Activated T-cell treated with anti-CD3 and anti-CD28 coated beads, Interleukin-2, amount 50 U/mL, for 72 hours (primary cell): ENCODE measurements at regions not wholly inside any gene's neighbourhood (a gene's known extent, or its start where the extent isn't known, plus 50 kb on each side); places are given as distances from the start of the nearest gene placed in this dataset.
A peak's percentile ranks its signal among the peaks of the same experiment; 100 is the strongest.

Source experiments
- ATAC-seq, 2 donors: fragments of 150-1000 bp; cut with Tn5 transposase; replicated peaks in 1 of 2; 2 replicates each; pipeline ENCODE4 v1.10.0; 2021; ENCODE audit warnings: moderate library complexity in 2 of 2, mild to moderate bottlenecking in 1 of 2
- DNase-seq, 2 donors: peaks; one replicate each; pipeline ENCODE4 v3.0.0; 2021 to 2022; ENCODE audit warnings: mixed read lengths in 1 of 2
- H3K27ac Mint-ChIP-seq: one replicate; pipeline ENCODE4 v1.8.0; 2022; ENCODE audit warnings: mild to moderate bottlenecking, moderate library complexity, mixed read lengths
- H3K27me3 Mint-ChIP-seq: one replicate; pipeline ENCODE4 v1.8.0; 2022; ENCODE audit warnings: low read depth, mixed read lengths
- H3K36me3 Mint-ChIP-seq, 2 donors: one replicate each; pipeline ENCODE4 v1.8.0; 2022; ENCODE audit warnings: mixed read lengths in 2 of 2, mild to moderate bottlenecking in 1 of 2; ENCODE audit not compliant: insufficient read depth in 2 of 2
- H3K4me1 Mint-ChIP-seq: one replicate; pipeline ENCODE4 v1.8.0; 2022; ENCODE audit warnings: low read depth, mixed read lengths
- H3K4me3 Mint-ChIP-seq, 2 donors: one replicate each; pipeline ENCODE4 v1.8.0; 2022; ENCODE audit warnings: mild to moderate bottlenecking in 2 of 2, mixed read lengths in 2 of 2, moderate library complexity in 2 of 2
- H3K9me3 Mint-ChIP-seq, 2 donors: one replicate each; pipeline ENCODE4 v1.8.0; 2022; ENCODE audit warnings: mixed read lengths in 2 of 2

GRCh38 chr6:10465629-10466499 lies 51.0 kb upstream of the TFAP2A start:
- Mint-ChIP-seq H3K9me3 (no peaks in the 10 kb centered on the region), H3K36me3 (no peaks in the 10 kb centered on the region), H3K4me1 (no peaks in the 10 kb centered on the region), H3K27me3 (peaks cover 38% of the 10 kb centered on the region), H3K4me3 (no peak overlapping the region), H3K27ac (no peak overlapping the region)
- no peak for ATAC-seq
- peak; percentile 9 to 12 for DNase-seq
